ENCODE measurements at regions not wholly inside any gene's neighbourhood (a gene's known extent, or its start where the extent isn't known, plus 50 kb on each side); places are given as distances from the start of the nearest gene placed in this dataset.
A peak's percentile ranks its signal among the peaks of the same experiment; 100 is the strongest.

- ChIA-PET CTCF (no interaction called here), POLR2A (no interaction called here)
- whole genome bisulfite sequencing (ENCODE audit: low lambda C conversion rate), result 75% methylated on average over 3 of the region's 3 CpGs
- H3F3A ChIP-seq (replicated peaks; ENCODE audit: insufficient read depth), result no peaks in the 10 kb centered on the region
- H4K20me1 ChIP-seq (ENCODE audit: insufficient read depth), result no peaks in the 10 kb centered on the region
- peaks cover 4 to 9% of the 10 kb centered on the region in 2 experiments; a peak in 2 of 4 replicates for H3K4me1 ChIP-seq (ENCODE audit: control insufficient read depth in 1 of 2, insufficient read depth in 2 of 2, low read depth in 1 of 2, low read length in 1 of 2)
- no peaks in the 10 kb centered on the region for H3K36me3 ChIP-seq (replicated peaks in 1 of 2; ENCODE audit: control insufficient read depth in 1 of 2, insufficient read depth in 2 of 2, low read length in 1 of 2)
- TF ChIP-seq SMC3 (IDR thresholded peaks at IDR 0.05; ENCODE audit: low read depth, low read length) (no peak), MAX (IDR thresholded peaks at IDR 0.05; ENCODE audit: low read depth) (no peak), EP300 (IDR thresholded peaks at IDR 0.05; ENCODE audit: borderline replicate concordance in 1 of 2, low read depth in 1 of 2, low read length in 1 of 2) (no peak), FOXM1 (IDR thresholded peaks at IDR 0.05; ENCODE audit: low read depth) (no peak), RXRA (IDR thresholded peaks at IDR 0.05; ENCODE audit: borderline replicate concordance, low read depth) (no peak), RFX5 (IDR thresholded peaks at IDR 0.05; ENCODE audit: low read length) (no peak), CTCF (IDR thresholded peaks at IDR 0.05) (no peak), IRF3 (IDR thresholded peaks at IDR 0.05; ENCODE audit: low read depth, low read length) (no peak)
- no peaks in the 10 kb centered on the region for H3K79me2 ChIP-seq (ENCODE audit: insufficient read depth)
- no peak overlapping the region for H3K4me2 ChIP-seq
- H3K4me3 ChIP-seq (ENCODE audit: low read depth in 2 of 2, low read length in 1 of 2), result no peak overlapping the region
- no peaks in the 10 kb centered on the region for H3K9me2 ChIP-seq
- H3K9ac ChIP-seq, result no peak overlapping the region
- no peak overlapping the region for H3K27ac ChIP-seq (ENCODE audit: low read depth in 2 of 2, low read length in 1 of 2)
- DNase-seq, result no peak
- H2AFZ ChIP-seq (ENCODE audit: low read depth), result peak overlapping the region; percentile 70; the same call in 1 of the 2 replicates
- H3K9me3 ChIP-seq, result no peaks in the 10 kb centered on the region
- no peaks in the 10 kb centered on the region for H3K27me3 ChIP-seq (ENCODE audit: insufficient read depth)
Measured at GRCh38 chr2:217206016-217206725, 346.3 kb upstream of the TNP1 start.

GRCh38 chr2:217204358-217204757, 344.5 kb upstream of the TNP1 start:
- TF ChIP-seq POLR2AphosphoS5 (IDR thresholded peaks at IDR 0.05; ENCODE audit: low read depth, low read length) (no peak), ELF1 (IDR thresholded peaks at IDR 0.05) (no peak), MEF2A (IDR thresholded peaks at IDR 0.05; ENCODE audit: borderline replicate concordance, low read depth) (no peak)
- no peak overlapping the region for H3K9ac ChIP-seq
- no peaks in the 10 kb centered on the region for H3K9me3 ChIP-seq
- ChIA-PET POLR2A (no interaction called here), CTCF (interaction anchor here (0.9 kb wide), 1 partner anchor 32 kb away, joined by 4 read pairs; no protein-coding TSS in a partner anchor)
- no peaks in the 10 kb centered on the region for H4K20me1 ChIP-seq (ENCODE audit: insufficient read depth)
- no peaks in the 10 kb centered on the region for H3K79me2 ChIP-seq (ENCODE audit: insufficient read depth)
- no peaks in the 10 kb centered on the region for H3K9me2 ChIP-seq
- H2AFZ ChIP-seq (ENCODE audit: low read depth), result no peak overlapping the region
- peaks cover 4 to 9% of the 10 kb centered on the region in 2 experiments; a peak in 2 of 4 replicates for H3K4me1 ChIP-seq (ENCODE audit: control insufficient read depth in 1 of 2, insufficient read depth in 2 of 2, low read depth in 1 of 2, low read length in 1 of 2)
- H3F3A ChIP-seq (replicated peaks; ENCODE audit: insufficient read depth), result no peaks in the 10 kb centered on the region
- DNase-seq, result no peak
- no peak overlapping the region for H3K4me3 ChIP-seq (ENCODE audit: low read depth in 2 of 2, low read length in 1 of 2)
- H3K4me2 ChIP-seq, result no peak overlapping the region
- H3K27ac ChIP-seq (ENCODE audit: low read depth in 2 of 2, low read length in 1 of 2), result no peak overlapping the region
- H3K27me3 ChIP-seq (ENCODE audit: insufficient read depth), result no peaks in the 10 kb centered on the region
- H3K36me3 ChIP-seq (replicated peaks in 1 of 2; ENCODE audit: control insufficient read depth in 1 of 2, insufficient read depth in 2 of 2, low read length in 1 of 2), result no peaks in the 10 kb centered on the region
- WGBS (ENCODE audit: low lambda C conversion rate), result 46% methylated on average over 2 of the region's 2 CpGs
